ENCODE measurements at regions not wholly inside any gene's neighbourhood (a gene's known extent, or its start where the extent isn't known, plus 50 kb on each side); places are given as distances from the start of the nearest gene placed in this dataset.
"Not testable (repeated sequence)": the region's sequence is repeated elsewhere in the genome, so short reads cannot be mapped to it uniquely, and the experiment has no call there.

DNA sequence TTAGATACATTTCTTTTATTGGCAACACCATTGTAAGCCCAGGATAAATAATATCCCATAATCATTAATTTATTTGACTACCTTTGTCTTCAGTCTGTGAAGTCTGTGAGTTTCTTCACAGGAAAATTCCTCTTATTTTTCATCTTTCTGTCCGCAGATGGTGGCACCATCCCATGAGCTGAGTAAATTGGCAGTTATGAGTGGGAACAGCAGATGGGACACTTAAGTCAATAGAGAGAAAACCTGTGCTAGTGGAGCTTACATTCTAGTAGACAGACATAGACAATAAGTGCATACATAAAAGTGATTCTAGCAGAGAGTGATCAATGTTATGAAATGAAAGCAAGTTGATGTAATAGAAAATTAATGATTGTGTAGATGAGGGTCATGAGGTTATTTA lies 638.2 kb upstream of the MIR17HG start:
- DNase-seq (ENCODE audit: low read depth, low spot score) = no peak

DNA sequence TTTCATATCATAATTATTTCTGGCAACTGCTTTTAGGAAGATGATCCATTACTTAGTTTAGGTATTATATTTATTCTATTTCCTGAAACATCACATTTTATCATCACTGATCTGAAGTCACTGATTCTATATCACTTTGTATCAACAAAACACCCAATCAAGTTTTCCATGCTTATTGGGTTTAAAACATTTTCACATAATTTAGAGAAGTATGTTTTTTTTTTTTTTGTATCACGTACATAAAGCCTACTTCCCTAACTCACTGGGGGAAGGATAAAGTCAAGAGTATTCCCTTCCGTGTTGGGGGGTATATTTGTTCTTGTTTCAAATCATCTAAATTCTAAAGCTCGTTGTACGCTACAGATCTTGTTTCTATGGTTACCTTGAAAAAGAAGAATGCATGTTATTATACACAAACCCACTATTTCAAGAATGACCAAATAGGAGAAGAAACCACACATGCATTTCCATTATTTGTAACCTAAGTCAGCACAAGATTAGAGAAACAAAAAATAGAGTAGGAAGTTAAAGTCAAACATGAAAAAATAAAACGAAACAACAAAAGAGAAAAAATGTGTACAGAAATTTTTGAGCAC lies 637.2 kb upstream of the MIR17HG start:
- no peak for DNase-seq (ENCODE audit: low read depth, low spot score)

DNA sequence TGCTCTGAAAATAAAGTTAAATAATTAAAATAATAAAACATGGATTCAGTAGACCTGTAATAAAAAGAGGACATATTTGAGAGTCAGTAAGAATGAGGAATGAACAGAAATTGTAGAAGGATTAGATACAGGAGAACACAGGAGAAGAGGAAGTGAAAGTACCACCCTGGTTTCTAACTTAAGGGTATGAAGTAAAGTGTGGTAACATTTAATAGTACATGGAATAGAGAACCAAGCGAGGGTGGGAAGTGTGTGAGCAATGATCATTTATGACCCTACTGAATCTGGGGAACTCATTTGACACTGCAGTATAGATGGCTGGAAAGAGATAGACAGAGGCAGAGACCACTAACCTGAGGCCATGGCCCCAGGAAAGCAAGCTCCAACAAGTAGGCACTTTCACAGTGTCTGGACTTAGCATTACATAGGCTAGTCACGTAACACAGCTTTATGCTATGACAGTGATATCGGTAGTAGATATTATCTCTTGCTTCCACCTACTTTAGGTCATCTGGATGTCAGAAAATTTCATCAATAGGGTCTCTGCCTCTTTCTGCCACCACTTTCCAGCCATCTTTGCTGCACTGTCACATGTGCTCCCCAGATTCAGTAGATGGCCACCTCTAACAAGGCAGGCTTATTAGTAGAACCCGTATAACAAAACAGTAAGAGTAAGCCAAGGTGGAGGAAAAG lies 633.9 kb upstream of the MIR17HG start:
- no peak for DNase-seq (ENCODE audit: low read depth, low spot score)

DNA sequence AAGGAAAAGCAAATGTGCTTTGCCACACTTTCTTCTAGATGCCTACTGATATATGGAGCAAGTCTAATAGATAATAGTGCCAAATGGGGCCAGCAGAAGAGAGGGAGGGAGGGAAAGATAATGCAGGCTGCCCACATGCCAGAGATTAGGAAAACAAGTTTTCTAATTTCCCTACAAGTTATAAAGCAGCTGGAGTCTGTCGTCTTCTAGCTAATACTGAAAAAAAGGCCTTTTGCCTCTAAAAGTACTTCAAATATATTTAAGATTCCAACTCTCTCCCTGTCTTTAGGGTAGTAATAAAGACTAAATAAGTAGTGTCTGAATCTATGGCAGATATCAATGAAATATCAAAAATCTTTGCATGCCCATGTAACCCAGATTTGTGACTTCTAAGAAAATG lies 632.0 kb upstream of the MIR17HG start:
- no peak for DNase-seq (ENCODE audit: low read depth, low spot score)

DNA sequence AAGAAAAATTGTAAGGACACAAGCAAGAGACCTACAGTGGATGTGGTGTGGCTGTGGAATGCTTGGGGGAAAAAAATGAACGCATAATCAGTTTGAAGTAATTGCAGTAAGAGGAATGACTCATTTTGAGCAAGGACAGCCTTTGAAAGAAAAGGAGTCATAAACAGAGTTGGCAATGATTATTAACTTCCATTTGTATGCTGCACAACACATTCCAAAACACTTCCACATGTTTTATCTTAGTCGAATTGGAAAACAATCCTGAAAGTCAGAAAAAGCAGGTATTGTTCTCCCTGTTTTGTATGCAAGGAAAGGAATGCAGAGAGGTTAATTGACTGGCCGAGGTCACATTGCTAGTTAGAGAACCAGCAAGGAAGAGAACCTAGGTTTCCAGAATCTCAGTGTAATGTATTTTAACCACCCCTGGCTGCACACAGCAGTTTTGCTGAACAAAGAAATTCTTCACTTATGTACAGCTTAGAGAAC lies 630.0 kb upstream of the MIR17HG start:
- no peak for DNase-seq (ENCODE audit: low read depth, low spot score)

DNA sequence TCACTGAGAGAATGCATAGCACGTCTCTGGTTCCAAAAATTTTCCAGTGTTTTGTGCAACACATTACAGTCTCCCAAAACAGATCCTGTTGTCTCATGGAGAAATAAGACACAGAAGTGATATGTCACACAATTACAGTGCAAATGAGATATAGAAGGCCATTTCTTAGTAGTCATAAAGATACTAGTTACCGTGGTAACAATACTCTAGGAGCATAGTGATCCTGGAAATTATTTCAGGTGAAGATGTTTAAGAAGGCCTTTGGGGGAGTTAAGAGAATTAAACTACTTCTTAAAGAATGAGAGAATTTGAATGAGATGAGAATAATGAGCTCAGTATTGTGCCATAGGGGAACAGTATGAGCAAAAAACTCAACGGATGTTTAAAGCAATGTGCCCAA lies 628.0 kb upstream of the MIR17HG start:
- DNase-seq (ENCODE audit: low read depth, low spot score) = no peak

DNA sequence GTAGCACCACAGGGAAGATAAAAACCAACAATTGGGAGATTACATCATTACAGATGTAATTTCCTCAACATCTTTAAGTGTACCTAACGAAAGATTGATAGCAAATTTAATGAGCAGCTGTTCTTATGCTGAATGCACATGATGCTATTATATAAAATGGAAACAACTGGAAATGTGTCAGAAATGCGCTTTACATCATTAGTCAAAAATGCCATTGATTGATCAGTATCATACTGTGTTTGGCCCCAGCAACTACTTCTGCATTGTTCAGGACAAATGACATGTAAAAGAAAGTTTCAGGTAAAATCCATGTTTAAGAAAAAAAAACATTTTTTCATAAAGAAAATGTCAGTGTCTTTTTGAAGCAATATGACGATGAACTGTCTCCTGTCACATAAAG lies 625.5 kb upstream of the MIR17HG start:
- no peak for DNase-seq (ENCODE audit: low read depth, low spot score)

DNA sequence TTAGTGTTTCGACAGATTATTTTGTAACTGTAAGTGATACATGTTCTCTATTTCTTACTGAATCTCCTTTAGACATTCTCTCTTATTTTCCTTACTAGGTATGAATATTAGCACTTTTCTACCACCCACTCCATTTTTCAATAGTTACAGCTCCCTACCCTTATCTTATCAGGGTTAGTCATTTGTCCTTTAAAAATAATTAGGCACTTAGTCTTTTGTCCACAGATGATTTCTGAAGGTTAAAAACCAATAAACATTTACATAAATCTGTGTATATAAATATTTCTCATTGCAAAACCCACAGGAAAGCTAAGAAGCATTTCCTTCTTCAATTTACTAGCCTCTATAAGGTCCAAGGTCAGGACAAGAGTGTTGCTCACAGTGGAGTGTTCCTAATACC lies 624.1 kb upstream of the MIR17HG start:
- no peak for DNase-seq (ENCODE audit: low read depth, low spot score)

DNA sequence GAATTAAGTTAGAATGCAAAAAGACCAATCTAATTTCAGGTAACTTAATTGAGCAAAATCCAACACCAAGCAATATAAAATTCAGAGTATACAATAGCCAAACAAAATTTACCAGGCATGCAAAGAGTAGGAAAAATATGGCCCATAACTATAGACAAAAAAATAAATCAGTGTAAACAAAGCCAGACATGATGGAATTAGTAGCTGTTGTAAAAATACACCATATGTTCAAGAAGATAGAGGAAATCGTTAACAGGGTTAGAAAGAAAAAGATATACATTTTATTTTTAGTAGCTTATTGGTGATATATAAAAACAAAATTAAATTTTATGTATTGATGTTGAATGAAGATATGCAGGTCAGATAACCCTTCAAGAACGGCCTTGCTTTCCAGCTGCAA lies 621.1 kb upstream of the MIR17HG start:
- DNase-seq (ENCODE audit: low read depth, low spot score) = no peak

DNA sequence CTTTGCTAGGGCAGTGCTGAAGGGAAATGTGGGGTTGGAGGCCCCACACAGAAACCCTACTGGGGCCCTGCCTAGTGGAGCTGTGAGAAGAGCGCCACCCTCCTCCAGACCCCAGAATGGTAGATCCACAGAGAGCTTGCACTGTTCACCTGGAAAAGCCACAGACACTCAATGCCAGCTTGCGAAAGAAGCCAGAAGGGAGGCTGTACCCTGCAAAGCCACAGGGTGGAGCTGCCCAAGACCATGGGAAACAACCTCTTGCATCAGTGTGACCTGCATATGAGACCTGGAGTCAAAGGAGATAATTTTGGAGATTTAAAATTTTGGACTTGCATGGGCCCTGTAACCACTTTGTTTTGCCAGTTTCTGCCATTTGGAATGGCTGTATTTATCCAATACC lies 615.4 kb upstream of the MIR17HG start:
- DNase-seq (ENCODE audit: low read depth, low spot score) = no peak

DNA sequence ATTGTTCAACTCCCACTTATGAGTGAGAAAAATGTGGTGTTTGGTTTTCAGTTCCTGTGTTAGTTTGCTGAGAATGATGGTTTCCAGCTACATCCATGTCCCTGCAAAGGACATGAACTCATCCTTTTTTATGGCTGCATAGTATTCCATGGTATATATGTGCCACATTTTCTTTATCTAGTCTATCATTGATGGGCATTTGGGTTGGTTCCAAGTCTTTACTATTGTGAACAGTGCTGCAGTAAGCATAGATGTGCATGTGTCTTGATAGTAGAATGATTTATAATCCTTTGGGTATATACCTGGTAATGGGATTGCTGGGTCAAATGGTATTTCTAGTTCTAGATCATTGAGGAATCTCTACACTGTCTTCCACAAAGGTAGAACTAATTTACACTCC lies 613.0 kb upstream of the MIR17HG start:
- not testable (repeated sequence) for DNase-seq (ENCODE audit: low read depth, low spot score)

DNA sequence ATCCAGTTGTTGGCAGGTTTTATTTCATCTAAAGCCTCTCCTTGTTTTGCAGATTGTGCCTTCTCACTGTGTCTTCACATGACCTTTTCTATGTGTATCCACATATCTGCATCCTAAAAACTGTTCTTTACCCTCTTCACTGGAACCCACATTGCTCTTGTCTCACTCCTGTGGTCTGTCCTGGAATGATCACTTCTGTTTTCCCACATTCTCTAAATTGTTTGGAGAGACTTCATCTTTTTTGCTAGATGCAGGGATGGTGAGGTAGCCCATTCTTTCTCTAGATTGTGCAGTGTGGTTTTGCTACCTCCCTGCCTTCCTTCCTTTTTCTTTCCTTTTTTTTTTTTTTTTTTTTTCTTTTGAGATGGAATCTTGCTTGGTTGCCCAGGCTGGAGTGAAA lies 608.6 kb upstream of the MIR17HG start:
- no peak for DNase-seq (ENCODE audit: low read depth, low spot score)

DNA sequence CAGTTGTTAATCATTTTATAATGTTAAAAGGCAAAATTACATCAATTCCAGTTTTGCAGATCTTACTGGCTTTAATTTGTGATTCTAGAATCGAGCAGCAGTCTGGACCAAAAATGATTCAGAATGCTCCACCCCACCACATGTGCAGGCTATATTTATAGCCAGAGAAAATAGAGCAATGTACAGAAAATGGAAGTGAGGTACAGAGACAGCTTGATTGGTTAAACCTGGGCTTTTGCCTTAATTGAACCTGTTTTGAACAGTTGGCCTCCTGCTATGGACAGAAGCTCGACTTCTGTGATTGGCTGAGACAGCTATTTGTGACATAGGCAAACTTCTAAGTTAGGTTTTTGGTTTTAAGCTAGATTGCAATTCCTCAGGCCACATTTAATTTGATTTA lies 607.4 kb upstream of the MIR17HG start:
- no peak for DNase-seq (ENCODE audit: low read depth, low spot score)

DNA sequence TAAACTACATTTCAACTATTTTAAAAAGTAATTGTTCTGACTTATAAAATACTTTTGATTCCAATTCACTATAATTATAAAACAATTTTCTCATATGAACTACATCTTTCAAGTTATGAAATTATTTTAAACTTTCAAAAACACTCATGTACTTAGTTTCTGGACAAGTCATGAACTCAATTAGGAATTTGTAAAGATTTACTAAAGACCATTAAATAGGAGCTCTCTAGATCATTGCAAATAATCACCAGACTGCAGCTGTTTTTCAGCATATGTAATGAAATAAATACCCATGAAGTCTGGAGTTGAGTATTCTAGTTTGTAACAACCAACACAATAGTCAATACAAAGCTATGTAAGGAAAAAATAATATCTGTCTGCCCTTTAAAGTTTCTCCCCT lies 605.1 kb upstream of the MIR17HG start:
- DNase-seq (ENCODE audit: low read depth, low spot score) = no peak

DNA sequence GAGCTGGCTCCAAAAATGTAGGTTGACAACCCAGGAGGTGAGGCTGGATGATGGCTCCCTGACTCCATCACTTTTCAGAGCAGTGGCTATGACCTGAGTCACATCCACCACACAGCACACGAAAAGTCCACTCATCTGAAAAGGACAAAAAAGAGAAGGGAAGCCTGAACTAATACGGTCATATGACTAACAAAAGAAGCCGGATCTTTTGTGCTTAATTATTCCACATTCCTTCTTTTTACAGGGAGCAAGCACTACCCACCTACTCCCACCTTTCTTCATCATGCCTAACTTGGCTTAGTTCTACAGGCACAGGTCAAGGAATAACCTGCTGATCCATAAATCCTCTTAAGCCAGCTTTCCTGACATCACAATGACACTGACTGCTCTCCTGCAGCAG lies 601.3 kb upstream of the MIR17HG start:
- no peak for DNase-seq (ENCODE audit: low read depth, low spot score)

DNA sequence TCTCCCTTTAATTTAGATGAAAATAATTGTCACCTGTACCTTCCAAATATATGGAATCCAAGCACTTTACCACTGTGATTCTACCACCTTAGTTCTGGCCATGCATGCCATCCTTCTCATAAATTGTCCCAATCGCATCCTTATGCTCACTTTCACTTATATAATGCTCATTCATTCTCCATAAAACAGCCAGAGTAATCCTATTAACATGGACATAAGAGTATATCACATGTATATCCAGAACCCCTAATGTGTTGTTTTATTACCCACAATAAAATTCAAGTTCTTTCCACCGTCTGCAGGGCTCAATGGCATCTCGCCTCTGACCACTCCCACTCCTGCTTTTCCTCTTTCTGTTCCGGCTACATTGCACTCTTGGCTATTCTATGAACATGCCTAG lies 597.5 kb upstream of the MIR17HG start:
- DNase-seq (ENCODE audit: low read depth, low spot score) = no peak

DNA sequence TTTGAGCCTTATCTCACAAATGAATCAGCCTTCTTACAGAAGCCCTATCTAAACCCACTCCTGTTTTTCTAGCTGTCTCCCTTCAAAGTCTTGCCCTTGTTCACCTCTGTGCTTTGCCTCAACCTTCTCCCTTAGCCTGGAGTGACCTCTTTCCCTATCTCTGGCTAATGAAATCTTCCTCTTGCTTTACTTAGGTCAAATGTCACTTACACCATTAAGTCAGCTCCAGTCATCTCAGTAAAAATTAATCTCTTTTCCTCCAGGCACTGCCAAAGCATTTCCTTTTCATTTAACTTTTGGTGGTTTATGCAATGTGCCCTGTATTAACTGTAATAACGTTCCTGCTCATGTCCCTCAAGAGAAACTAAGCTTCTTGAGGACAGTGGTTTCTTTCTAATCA lies 596.5 kb upstream of the MIR17HG start:
- DNase-seq (ENCODE audit: low read depth, low spot score) = no peak

DNA sequence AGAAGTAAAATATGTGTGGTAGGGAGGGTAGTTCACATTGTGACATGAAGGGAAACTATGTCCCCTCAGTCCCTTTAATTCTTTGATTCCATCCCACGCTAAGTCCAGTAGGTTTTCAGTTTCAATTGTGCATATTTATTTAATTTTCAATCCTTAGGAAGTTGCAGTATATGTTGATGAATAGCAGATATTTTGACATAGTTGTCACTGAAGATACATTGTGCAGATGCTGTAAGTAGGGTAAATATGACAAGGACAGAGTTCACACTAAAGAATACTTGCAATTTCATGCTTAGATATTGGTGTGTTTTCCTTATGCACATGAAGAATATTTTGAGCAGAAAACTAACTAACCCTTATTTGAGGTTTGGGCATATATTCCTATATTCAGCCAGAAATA lies 595.4 kb upstream of the MIR17HG start:
- DNase-seq (ENCODE audit: low read depth, low spot score) = no peak

DNA sequence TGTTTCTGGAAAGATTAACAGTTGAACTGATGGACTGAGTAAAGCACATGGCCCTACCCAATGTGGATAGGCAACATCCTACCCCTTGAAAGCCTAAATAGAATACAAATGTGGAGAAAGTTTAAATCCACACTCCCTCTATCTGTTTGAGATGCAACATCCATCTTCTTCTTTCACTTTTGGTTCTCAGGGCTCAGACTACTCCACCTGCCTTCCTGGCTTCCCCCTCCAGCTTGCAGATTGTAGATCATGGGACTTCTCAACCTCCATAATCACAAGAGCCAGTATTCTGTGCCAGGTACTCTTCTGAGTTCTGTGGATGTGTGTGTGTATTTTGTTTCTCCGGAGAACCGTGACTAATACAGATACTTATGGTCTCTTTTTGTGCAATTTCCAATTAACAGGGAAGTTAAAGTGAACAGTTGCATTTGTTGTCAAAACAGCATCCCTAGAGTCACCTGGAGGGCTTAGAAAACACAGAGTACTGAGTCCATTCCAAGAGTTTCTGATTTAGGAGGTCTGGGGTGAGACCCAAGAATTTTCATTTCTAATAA lies 590.3 kb upstream of the MIR17HG start:
- DNase-seq (ENCODE audit: low read depth, low spot score) = no peak

DNA sequence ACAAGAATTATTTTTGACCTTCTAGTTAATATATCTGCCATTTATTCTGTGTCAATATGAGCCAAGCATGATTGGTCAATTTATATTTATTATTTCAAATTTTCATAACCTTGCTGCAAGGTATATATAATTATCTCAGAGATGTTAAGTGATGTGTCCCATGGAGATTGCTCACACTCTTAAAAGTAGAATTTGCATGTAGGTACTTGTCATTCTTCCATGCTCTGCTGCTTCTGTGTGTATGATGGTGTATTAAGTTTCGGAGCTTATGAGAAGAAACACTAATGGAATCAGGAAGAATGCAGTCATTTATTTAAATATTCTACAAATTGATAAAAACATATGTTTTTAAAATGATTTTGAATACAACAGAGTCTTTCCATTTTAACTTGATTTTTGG lies 586.8 kb upstream of the MIR17HG start:
- DNase-seq (ENCODE audit: low read depth, low spot score) = no peak

DNA sequence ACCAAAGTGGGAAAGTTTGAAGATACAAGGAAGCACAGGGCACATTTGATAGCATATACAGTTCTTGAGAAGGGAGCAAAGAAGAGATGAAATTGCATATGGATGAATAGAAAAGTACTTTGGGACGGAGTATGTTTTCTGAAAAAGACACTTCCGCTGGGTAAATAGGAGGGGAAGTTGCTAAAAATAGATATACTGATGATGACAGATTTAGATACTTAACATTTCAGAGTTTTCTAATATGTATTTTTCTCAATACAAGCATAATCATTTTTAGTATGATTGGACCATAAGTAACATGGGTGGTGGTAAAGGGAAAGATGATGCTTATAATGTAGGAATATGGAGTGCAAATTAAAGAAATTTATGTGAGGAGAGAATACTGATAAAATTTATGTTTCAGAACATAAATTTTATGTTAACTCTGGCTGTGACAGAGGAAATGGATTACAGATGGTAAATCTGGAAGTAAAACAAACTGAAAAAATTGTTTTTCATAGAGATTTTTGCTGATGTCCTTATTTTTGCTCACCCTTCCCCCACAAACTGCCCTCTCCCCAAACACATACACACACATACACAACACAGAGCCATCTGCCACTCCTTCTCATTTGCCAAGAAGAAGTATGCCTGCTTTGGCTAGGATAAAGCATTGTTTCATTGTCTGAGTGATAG lies 583.9 kb upstream of the MIR17HG start:
- no peak for DNase-seq (ENCODE audit: low read depth, low spot score)

DNA sequence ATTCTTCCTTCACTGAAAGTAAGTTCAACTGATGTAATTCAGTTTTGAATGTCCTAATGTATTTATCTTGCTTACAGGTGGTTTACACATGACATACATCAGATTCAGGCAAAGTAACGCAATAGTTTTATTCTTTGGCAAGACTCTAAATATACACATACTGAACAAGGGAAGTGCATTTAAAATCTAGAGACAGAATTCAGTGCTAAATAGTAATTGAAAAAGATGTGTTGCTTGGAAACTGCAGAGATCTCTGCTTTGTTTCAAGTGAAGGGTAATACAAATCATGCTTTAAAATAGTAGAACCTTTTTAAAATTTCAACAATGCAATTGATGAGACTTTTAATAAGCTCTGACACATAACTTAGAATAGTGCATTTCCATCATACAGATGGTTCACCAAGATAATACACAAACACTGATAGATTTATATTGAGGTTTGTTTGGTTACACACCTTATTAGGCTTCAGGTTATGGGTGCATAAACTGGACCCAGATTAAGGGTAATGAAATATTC lies 581.0 kb upstream of the MIR17HG start:
- no peak for DNase-seq (ENCODE audit: low read depth, low spot score)

DNA sequence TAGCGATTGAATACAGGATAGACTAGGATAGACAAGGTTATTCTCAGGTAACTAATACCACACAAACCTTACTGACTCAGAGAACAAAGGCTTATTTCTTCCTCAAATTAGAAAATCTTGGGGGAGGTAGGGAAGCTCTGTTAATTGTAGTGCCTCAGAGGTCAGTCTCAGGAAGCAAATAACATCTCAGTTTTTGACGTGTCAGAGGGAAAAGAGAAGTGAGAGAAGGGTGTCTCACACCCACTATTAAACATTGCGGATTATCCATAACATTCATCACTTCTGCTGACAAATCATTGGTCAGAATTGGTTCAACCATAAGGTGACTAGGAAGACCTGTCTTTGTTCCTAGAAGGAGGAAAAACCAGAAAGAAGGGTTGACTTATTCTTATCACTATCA lies 579.4 kb upstream of the MIR17HG start:
- DNase-seq (ENCODE audit: low read depth, low spot score) = no peak

All from activated naive CD8-positive, alpha-beta T cell treated with anti-CD3 and anti-CD28 coated beads, Interleukin-2, amount 50 U/mL, for 16 hours (primary cell).